ENCODE measurements at regions not wholly inside any gene's neighbourhood (a gene's known extent, or its start where the extent isn't known, plus 50 kb on each side); places are given as distances from the start of the nearest gene placed in this dataset.

- H3K4me2 ChIP-seq (ENCODE audit: control insufficient read depth, insufficient read depth), result no peak overlapping the region
- H3K9me3 ChIP-seq (replicated peaks; ENCODE audit: control insufficient read depth, insufficient read depth, low read length), result no peaks in the 10 kb centered on the region
- ATAC-seq (no peak), DNase-seq (ENCODE audit: low read depth, low spot score) (no peak), FAIRE-seq (no peak)
- no peaks in the 10 kb centered on the region for H4K20me1 ChIP-seq (ENCODE audit: control insufficient read depth, insufficient read depth)
- no peak overlapping the region for H3K27ac ChIP-seq (ENCODE audit: control insufficient read depth, insufficient read depth)
- intact Hi-C loops (cut with micrococcal nuclease; ENCODE audit: unreplicated experiment), result no loop called here
- H2AFZ ChIP-seq (ENCODE audit: control insufficient read depth, low read depth, low read length), result no peak overlapping the region
- ChIA-PET SMC1A (ENCODE audit: uncharacterized antibody, unreplicated experiment) (interaction anchor here (0.6 kb wide), 1 partner anchor 44 kb away, joined by 3 read pairs; no protein-coding TSS in a partner anchor), RAD21 (ENCODE audit: unreplicated experiment) (no interaction called here), POLR2A (no interaction called here), CTCF (no interaction called here)
- WGBS (ENCODE audit: insufficient coverage, insufficient replicate concordance, low lambda C conversion rate, missing lambda C conversion rate), result 32% methylated on average over 4 of the region's 4 CpGs
- in situ Hi-C loops (cut with MboI), result no loop called here
- no TSS peak for BruUV-seq (replicated peaks)
- no peaks in the 10 kb centered on the region for H3K27me3 ChIP-seq (replicated peaks in 1 of 2; ENCODE audit: control insufficient read depth in 2 of 2, insufficient read depth in 2 of 2, low read length in 1 of 2)
- H3K9ac ChIP-seq (ENCODE audit: control insufficient read depth, insufficient read depth, low read length), result no peak overlapping the region
- no peaks in the 10 kb centered on the region for H3K4me1 ChIP-seq (ENCODE audit: control insufficient read depth, insufficient read depth, low read length)
- H3K4me3 ChIP-seq, result no peak overlapping the region
- H3K36me3 ChIP-seq (ENCODE audit: control insufficient read depth in 2 of 2, insufficient read depth in 2 of 2, low read length in 1 of 2), result no peaks in the 10 kb centered on the region
- H3K79me2 ChIP-seq (ENCODE audit: control insufficient read depth, insufficient read depth, low read length), result no peaks in the 10 kb centered on the region
- TF ChIP-seq CEBPB (IDR thresholded peaks at IDR 0.05; ENCODE audit: borderline replicate concordance in 1 of 2, low read depth in 2 of 2, low read length in 2 of 2) (no peak), SUPT20H (IDR thresholded peaks at IDR 0.05; ENCODE audit: borderline replicate concordance, control insufficient read depth, low read depth, low read length) (no peak), E2F4 (IDR thresholded peaks at IDR 0.05; ENCODE audit: low read depth, low read length) (no peak), FOS (IDR thresholded peaks at IDR 0.05; ENCODE audit: borderline replicate concordance, extremely low read depth, insufficient read length) (no peak), PML (IDR thresholded peaks at IDR 0.05; ENCODE audit: low read length) (no peak), BMI1 (IDR thresholded peaks at IDR 0.05; ENCODE audit: borderline replicate concordance) (no peak), NBN (IDR thresholded peaks at IDR 0.05) (no peak), SMAD5 (IDR thresholded peaks at IDR 0.05; ENCODE audit: low read depth) (no peak), CTCF (IDR thresholded peaks at IDR 0.05 in 2 of 3, conservative IDR thresholded peaks at IDR 0.05 in 1 of 3; ENCODE audit: control insufficient read depth in 2 of 3, extremely low read depth in 1 of 3, insufficient read depth in 1 of 3, low read depth in 3 of 3, low read length in 3 of 3) (no peak), USF2 (IDR thresholded peaks at IDR 0.05; ENCODE audit: borderline replicate concordance, low read depth, low read length) (no peak), MEF2A (IDR thresholded peaks at IDR 0.05; ENCODE audit: insufficient read depth, low read depth, low read length) (no peak), TAF1 (IDR thresholded peaks at IDR 0.05; ENCODE audit: borderline replicate concordance, low read depth, low read length) (no peak)
- TF ChIP-seq, protein P1, sequence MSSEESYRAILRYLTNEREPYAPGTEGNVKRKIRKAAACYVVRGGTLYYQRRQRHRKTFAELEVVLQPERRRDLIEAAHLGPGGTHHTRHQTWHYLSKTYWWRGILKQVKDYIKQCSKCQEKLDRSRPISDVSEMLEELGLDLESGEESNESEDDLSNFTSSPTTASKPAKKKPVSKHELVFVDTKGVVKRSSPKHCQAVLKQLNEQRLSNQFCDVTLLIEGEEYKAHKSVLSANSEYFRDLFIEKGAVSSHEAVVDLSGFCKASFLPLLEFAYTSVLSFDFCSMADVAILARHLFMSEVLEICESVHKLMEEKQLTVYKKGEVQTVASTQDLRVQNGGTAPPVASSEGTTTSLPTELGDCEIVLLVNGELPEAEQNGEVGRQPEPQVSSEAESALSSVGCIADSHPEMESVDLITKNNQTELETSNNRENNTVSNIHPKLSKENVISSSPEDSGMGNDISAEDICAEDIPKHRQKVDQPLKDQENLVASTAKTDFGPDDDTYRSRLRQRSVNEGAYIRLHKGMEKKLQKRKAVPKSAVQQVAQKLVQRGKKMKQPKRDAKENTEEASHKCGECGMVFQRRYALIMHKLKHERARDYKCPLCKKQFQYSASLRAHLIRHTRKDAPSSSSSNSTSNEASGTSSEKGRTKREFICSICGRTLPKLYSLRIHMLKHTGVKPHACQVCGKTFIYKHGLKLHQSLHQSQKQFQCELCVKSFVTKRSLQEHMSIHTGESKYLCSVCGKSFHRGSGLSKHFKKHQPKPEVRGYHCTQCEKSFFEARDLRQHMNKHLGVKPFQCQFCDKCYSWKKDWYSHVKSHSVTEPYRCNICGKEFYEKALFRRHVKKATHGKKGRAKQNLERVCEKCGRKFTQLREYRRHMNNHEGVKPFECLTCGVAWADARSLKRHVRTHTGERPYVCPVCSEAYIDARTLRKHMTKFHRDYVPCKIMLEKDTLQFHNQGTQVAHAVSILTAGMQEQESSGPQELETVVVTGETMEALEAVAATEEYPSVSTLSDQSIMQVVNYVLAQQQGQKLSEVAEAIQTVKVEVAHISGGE (CRISPR knock-in tag; IDR thresholded peaks at IDR 0.05), result no peak
- TF ChIP-seq, protein P2, sequence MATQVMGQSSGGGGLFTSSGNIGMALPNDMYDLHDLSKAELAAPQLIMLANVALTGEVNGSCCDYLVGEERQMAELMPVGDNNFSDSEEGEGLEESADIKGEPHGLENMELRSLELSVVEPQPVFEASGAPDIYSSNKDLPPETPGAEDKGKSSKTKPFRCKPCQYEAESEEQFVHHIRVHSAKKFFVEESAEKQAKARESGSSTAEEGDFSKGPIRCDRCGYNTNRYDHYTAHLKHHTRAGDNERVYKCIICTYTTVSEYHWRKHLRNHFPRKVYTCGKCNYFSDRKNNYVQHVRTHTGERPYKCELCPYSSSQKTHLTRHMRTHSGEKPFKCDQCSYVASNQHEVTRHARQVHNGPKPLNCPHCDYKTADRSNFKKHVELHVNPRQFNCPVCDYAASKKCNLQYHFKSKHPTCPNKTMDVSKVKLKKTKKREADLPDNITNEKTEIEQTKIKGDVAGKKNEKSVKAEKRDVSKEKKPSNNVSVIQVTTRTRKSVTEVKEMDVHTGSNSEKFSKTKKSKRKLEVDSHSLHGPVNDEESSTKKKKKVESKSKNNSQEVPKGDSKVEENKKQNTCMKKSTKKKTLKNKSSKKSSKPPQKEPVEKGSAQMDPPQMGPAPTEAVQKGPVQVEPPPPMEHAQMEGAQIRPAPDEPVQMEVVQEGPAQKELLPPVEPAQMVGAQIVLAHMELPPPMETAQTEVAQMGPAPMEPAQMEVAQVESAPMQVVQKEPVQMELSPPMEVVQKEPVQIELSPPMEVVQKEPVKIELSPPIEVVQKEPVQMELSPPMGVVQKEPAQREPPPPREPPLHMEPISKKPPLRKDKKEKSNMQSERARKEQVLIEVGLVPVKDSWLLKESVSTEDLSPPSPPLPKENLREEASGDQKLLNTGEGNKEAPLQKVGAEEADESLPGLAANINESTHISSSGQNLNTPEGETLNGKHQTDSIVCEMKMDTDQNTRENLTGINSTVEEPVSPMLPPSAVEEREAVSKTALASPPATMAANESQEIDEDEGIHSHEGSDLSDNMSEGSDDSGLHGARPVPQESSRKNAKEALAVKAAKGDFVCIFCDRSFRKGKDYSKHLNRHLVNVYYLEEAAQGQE (IDR thresholded peaks at IDR 0.05; ENCODE audit: low read depth, low read length), result no peak
These were observed 81.5 kb upstream of the PTPRM start for GRCh38 chr18:7485616-7486015.
